Ureter (tissue), 1 donor: ENCODE measurements at regions not wholly inside any gene's neighbourhood (a gene's known extent, or its start where the extent isn't known, plus 50 kb on each side); places are given as distances from the start of the nearest gene placed in this dataset.
"Not testable (repeated sequence)": the region's sequence is repeated elsewhere in the genome, so short reads cannot be mapped to it uniquely, and the experiment has no call there.

Source experiments
- DNase-seq: peaks from one replicate; pipeline ENCODE4 v3.0.0-alpha.2; 2020; ENCODE audit warnings: low spot score
- donor health status: DM: yes; HTN: yes; CAD: no.

DNA sequence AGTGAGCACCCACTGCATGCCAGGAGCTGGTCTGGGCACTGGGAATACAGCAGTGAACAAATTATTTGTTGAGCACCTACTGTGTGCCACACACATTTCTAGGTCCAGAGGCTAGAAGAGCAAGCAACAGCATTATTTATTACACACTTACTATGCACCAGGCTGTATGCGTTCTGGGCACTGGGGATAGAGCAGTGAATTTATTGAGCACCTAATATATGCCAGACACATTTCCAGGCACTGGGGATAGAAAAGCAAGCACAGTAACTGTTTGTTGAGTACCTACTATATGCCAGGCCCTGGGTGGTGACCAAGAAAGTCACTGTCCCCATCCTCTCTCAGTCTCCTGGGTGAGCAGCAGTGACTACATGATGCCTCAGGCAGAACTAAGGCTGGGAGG is 107.5 kb upstream of the NCOR2 start:
- no peak for DNase-seq

DNA sequence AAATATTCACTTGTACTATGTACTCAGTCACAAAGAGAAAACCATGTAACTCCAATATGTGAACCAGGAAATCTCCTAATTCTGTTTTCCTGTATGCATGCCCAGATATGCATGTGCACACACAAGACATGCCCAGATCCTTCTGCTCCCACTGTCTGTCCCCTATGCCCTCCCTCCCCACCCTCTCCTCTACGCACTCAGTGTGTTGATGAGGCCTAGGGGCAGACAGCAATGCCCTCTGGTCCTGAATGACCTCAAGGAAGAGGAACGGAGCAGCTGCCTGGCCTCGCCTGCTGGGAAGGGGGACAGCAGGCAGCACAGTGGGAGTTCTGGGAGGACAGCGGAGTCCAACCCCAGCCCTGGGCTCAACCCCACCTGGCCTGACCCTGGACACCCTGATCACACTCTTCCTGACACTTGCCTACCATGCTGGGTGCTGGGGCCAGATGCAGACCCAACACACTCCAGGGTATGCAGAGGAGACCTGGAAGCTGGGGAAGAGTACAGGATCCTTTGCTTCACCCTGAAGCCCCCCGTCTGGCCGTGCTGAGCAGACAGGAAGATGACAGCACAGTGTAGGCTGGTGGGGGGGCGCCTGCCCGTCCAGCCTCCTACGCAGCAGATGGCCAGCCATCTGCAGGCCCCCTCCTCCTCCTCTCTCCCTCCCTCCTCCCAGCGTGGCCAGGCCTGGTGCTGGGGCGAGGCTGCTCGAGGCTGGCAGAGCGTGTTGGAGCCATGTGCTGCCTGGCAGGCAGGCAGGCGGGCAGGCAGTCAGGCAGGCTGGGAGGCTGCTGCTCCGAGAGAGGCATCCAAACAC is 106.6 kb upstream of the NCOR2 start:
- DNase-seq, result no peak

DNA sequence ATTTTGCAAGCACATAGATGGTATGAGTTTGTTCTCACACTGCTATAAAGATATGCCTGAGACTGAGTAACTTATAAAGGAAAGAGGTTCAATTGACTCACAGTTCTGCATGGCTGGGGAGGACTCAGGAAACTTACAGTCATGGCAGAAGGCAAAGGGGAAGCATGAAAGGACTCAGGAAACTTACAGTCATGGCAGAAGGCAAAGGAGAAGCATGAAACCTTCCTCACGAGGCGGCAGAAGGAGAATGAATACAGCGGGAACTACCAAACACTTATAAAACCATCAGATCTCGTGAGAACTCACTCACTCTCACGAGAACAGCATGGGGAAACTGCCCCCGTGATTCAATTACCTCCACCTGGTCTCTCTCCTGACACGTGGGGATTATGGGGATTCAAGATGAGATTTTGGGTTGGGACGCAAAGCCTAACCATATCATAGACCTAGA is 101.9 kb upstream of the NCOR2 start:
- DNase-seq, result not testable (repeated sequence)

DNA sequence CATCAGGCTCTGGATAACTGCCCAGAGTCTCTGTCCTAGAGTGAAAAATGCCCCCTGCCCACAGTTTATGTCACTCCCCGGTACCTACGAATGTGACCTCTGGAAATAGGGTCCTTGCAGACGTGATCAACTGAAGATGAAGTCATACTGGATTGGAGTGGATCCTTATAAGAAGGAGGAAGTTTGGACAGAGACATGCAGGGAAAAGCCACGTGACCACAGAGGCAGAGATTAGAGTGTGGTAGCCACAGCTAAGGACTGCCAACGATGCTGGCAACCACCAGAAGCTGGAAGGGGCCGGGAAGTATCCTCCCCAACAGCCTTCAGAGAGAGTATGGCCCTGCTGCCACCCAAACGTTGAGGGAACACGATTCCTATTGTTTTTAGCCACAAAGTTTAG is 101.2 kb upstream of the NCOR2 start:
- no peak for DNase-seq

DNA sequence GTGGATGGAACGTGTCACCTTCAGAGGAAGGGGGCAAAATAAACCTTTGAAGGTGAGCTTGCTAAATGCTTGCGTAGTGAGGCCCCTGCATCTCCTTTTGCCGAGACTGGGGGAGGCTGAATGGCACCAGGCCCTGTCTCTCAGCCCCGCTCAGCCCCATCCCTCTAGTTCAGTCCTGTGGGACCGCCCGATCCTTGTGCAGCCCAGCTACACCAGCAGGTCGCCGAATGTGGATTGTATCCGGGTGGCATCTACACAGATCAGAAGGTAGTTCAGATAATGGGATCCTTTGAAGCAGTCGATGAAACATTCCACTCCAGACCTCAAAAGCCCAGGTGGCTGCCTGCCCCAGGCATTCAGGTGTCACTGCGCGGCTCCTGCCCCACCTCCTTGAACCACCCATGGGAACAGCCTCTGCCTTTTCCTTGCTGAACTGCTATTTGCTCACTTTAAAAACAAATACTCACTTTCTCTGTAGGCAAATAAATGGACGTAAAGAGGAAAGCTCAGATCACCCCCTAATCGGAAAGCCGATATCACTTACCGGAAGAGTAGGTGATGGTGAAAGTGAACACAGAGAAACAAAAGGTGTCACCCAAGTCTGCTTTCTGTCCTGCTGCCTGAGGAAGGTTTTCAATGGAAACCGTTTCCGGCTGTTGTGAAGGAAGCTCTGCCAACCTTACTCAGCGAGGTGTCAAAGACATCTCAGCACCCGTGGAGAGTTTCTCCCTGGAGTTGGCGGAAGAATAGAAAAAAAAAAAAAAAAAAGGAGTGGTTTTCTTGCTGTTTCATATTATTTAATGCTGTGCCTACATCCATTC is 100.3 kb upstream of the NCOR2 start:
- no peak for DNase-seq

DNA sequence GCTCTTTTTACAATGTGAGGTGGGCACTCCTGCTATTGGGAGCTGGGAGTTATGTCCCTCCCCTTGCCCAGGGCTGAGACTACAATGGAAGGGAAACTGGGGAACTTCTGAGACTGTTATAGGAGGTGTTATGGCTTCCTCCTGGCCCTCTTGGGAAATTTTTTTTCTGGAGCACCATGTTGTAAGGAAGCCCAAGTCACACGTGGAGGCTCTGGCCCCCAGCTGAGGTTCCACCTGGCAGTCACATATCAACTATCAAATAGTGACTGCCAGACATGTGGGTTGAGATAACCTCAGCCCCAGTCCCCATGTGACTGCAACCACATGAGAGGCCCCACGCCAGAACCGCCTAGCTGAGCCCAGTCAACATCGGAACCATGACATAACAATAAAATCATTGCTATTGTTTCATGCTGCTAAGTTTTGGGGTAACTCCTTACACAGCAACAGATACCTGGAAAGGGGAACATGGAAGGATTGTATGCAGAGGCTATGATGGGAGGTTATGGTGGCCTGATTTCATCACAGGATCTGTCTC is 99.4 kb upstream of the NCOR2 start:
- DNase-seq, result no peak

DNA sequence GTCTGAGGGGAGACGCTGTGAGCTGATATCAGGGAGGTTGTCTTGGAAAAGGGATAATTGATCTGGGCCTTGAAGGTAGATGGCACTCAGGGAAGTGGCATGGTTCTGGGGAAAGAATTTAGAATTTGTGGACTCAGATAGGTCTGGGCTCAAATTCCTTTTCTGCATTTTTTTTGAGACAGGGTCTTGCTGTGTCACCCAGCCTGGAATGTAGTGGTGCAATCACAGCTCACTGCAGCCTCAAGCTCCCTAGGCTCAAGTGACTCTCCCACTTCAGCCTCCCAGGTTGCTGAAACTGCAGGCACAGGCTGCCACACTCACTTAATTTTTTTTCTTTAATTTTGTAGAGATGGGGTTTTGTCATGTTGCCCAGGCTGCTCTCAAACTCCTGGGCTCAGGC is 98.1 kb upstream of the NCOR2 start:
- DNase-seq, result no peak

DNA sequence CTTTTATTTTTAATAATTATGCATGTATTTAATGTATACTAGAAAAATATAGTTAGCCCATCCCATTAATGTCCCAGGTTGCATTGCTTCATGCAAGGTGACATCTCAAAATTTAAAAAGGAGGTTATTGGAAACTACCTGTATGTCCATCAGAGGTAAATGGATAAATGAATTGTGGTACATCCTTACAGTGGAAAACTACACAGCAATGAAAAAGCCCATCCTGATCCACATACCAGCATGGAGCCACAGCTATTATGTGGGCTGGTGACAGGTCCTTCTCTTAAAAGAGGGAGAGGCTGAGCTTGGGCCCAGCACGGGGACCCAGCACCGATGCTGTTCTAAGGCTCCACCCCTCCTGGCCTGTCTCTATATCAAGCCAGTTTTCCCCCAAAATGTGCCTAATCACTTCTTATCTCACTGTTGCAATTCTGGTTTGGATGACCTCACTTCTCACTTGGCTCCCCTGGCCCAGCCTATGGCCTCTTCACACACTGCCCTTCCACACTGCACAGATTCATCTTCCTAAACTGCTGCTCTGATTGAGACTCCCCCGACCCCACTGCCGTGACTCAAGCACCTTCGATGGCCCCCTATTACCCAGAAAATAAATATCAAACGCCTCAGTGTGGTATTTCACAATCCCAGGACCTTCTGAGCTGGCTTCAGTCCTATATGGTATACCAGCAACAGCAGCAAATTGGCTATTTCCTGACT is 97.1 kb upstream of the NCOR2 start:
- no peak for DNase-seq

DNA sequence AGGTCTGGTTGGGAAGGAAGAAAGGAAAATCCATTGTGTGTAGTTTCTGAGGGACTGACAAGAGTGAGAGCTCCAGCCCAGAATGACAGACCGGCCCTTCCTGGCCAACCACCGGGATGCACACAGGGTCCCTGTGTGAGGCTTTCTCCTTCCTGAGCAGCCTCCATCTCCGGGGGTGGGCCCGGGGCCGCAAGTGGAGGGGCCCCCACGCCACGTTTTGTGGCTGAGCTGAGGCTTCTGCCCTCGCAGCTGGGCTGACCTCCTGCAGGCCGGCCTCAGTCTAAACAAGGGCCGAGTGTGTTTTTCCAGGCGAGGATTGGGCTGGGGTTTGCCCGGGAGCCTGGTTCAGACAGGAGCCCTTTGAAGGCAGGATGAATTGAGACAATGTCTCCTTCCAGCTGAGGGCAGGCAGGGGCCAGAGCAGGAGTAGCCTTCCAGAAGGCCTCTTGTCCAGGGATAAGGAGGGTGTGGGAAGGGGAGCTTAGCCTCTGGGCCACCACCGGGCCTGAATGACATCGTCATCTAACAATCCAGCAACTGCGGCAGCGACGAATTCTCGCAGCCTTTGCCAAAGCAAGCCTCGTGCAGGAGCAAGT is 96.5 kb upstream of the NCOR2 start:
- DNase-seq, result no peak

DNA sequence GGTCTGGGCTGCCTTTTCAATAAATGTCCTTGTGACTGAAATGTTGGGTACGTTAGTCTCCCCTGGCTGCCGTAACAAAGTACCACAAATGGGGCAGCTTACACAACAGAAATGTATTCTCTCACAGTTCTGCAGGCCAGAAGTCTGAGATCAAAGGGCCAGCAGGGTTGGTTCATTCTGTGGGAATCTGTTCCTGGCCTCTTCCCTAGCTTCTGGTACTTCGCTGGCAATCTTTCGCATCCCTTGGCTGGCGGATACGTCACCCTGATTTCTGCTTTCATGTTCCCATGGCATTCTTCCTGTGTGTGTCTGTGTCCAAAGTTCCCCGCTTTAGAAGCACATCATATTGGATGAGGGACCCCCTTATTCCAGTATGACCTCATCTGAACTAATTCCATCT is 95.8 kb upstream of the NCOR2 start:
- no peak for DNase-seq

DNA sequence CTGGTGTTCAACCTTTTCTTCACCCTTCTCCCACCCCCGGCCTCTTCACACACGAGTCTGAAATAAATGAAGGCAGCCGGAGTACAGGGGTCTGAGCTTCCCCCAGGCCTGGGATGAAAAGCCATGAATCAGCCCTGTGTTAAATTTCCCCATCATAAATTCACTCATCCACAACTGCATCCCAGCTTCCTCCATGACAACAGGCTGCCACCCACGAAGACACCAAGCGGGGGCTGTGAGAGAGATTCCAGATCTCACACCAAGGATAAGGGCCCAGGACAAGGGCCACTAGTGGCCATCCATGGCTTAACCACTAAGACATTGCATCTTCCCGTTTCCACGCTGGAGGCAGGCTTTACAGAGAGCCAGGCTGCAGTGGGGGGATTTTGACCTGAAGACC is 93.9 kb upstream of the NCOR2 start:
- no peak for DNase-seq

DNA sequence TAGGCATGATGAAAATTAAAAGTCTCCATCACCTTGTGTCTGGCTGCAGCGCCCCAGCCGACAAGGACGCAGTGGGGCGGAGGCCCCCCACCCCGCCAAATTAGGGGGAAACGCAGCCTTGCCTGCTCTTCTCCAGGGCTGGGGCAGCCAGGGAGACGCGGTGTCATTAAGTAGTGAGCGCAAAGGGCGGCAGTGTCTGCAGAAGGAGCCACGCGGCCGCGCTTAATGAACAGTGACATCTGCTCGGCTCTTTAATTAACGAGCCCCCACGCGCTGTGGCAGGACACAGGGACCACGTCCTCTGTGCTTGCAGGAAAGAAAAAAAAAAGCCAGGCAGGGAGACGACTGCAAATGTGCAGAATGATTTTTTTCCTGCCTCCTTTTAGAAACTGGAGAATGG is 93.4 kb upstream of the NCOR2 start:
- no peak for DNase-seq

DNA sequence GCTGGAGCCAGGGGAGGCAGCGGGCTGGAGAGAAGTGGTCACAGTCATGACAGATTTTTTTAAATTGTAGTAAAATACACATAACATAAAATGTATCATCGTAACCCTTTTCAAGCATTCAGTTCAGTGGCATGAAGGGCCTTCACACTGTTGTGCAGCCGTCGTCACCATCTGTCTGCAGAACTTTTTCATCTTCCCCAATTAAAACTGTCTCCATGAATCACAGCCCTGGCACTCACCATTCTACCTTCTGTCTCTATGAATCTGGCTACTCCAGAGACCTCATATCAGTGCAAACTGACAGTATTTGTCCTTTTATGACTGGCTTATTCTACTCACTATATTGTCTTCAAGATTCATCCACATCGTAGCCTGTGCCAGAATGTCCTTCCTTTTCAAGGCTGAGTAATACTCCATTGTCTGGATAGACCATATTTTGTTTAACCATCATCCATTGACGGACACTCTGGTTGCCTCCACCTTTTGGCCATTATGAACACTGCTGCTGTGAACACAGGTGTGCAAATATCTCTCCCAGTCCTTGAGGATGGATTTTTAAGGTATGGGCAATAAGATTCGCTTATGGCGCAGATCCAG is 91.5 kb upstream of the NCOR2 start:
- DNase-seq, result no peak

DNA sequence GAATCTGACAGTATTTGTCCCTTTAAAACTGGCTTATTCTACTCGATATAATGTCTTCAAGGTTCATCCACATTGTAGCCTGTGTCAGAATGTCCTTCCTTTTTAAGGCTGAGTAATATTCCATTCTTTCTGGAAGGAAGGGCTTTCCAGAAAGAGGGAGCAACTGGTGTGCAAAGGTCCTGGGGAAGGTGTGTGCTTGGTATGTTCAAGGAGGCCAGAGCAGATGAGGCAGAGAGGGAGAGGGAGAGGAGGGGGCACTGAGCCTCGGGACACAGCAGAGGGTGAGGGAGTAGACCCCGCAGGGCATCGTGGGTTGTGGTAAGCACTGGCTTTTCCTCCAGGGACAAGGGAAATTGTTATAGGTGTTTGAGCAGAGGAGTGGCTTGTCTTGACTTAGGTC is 90.9 kb upstream of the NCOR2 start:
- no peak for DNase-seq

DNA sequence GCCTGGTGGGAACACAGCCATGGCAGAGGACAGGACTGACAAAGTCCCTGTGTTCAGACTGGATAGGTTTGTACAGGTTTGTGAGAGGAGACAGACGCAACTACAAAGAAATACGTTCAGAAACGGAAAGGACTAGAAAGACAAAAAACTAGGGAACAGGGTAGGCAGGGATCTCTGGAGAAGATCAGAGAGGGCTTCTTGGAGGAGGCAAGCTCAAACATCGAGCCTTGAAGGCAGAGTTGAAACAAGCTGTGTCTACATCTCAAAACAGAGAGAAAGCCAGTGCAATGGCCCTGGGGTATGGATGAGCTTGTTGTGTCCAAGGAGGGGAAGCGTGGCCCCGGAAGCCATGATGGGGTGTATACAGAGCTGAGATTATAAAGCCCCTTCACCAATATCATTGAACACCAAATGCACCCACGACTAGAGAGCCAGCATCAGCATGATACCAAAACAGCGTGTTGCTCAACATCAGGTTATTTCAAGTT is 89.6 kb upstream of the NCOR2 start:
- no peak for DNase-seq

DNA sequence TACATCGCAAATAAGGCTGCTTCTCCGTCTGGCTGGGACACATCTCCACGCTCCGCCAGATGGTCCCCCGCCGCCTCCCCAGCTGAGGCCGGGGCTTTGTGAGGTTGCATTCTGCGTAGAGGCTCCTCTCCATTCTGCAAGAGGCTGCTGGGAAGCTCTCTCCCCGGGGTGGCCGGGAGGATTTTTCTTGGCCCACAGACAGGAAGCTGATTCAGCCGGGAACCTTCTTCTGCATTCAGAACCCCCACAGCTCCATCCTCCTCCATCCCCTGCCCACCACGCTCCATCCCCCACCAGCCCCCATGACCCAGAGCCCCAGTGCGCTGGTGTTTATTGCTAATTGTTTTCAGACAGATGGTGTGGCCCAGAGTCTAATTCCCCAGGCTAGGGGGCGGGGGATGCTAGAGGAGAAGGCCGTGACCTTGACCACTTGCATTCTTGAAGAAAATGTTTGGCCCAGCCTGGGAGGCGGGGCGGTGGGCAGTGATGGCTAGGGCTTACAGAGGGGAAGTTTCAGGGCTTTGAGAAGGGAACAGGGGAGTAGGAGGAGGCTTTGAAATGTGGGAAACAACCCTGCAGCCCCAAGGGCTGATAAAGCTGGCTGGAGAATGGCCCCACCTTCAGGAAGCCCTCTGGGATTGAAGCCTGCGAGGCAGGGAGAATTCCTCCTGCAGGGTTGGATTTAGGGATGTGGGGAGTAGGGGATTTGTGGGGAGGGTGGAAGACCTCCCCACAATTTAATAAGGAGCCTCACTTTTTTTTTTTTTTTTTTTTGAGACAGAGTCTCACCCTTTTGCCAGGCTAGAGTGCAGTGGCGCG is 88.5 kb upstream of the NCOR2 start:
- peak; percentile 76 for DNase-seq

DNA sequence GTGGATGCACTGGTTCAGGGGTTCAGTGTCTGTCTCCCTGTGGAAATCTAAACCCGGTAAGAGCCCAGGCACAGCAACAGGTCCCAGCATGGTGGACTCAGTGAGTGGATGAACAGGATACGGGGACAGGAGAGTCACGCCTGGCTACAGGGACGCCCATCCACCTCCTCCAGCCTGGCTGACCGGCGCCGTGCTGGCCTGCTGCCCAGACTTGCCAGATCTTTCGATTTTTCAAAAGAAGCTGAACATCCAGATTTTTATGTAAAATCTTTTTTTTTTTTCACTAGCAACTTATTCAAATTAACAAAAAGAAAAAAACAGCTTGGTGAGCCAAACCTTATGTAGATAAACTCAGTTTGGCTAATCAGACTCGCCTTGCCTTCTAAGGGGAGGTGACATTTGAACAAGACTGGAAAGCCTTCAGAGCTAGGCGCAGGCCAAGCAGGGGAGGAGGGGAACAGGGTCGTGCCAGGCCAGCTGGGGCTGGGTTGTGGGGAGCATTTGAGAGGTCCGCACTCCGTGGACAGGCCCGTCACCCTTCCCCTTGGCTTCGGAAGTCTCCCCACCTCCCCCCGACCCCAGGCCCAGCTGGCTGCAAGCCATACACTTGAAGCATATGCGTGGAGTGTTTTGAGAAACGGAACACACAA is 87.8 kb upstream of the NCOR2 start:
- DNase-seq, result peak; percentile 83

DNA sequence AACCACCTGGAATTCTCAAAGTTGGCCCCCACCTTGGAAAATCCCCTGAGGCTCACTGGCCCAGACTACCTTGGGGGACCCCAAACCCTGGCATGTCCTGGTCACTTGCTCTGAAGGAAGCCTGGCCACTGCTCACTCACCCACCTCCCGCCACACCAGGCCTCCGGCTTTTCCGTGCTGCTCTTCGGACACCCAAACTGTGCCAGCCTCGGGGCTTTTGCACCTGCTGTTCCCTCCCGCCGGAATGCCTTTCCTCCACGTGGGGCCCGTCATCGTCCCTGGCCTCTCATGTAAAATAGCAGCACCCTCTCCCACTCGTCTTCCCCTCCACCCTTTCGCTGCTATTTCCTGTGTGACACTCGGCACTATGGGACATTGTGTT is 87.2 kb upstream of the NCOR2 start:
- no peak for DNase-seq

DNA sequence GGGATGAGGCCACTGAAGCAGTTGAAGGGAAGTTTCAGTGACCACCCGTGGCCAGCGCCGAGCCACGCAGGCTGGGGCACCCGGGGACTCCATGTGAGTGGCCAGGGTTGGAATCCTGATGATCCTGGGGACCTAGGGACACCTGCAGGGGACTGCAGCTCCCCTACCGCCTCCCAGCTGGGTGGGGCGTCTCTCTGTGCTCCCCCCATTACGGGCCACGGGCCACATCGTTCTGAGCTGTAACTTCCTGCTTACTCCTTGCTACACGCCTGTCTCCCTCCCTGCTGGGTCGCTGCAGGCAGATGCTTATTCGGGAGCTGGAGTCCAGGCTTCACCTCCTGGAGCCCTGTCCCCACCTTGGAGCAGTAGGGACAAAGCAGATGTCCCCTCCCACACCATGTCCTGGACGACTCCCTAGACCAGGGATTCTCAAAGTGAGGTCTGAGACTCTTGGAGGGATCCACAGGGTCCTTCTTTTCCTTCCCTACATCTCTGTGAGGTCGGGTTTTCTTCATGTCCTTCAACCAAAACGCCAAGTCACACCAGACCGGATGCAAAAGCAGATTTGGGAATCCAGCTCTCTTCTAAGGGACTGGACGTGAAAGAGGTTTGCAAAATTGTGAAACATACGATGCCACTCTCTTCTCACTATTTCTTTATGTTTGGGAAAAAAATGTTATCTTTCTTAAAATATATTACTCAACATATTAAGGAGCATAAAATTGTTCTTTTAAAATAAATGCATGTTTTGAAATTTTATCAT is 85.9 kb upstream of the NCOR2 start:
- DNase-seq, result no peak
